HFF-Myc (cell line): ENCODE measurements at regions not wholly inside any gene's neighbourhood (a gene's known extent, or its start where the extent isn't known, plus 50 kb on each side); places are given as distances from the start of the nearest gene placed in this dataset.

ENCODE experiments used
- DNase-seq: peaks from one replicate; pipeline ENCODE4 v3.0.0-alpha.2; 2011; ENCODE audit warnings: low read depth; ENCODE audit errors: extremely low read depth
- H3K4me3 ChIP-seq: replicated peaks from 2 replicates; pipeline ENCODE4 v1.5.1; 2011; ENCODE audit warnings: low read depth, mild to moderate bottlenecking, control low read depth, low read length
- TF ChIP-seq, protein P1 (sequence below): IDR thresholded peaks from 2 replicates; pipeline ENCODE4 v1.5.1; 2012; ENCODE audit warnings: mild to moderate bottlenecking, low read depth, low read length, control low read depth; ENCODE audit errors: missing control alignments

DNA sequence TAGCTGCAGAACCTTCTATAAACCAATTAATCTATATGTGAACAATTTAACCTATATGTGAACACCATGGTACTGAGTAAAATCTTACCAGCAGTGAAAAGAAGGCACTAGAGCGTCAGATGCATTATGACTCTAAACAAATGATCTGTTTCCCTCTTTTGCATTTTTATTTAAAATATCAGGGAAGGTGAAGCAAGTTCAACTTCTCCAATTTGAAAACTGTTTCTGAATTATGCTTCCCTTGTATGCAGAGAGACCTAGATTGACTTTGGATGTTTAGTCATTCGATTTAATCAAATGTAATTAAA, 80.9 kb downstream of the DAD1 start:
- DNase-seq = no peak
- TF ChIP-seq, protein P1, sequence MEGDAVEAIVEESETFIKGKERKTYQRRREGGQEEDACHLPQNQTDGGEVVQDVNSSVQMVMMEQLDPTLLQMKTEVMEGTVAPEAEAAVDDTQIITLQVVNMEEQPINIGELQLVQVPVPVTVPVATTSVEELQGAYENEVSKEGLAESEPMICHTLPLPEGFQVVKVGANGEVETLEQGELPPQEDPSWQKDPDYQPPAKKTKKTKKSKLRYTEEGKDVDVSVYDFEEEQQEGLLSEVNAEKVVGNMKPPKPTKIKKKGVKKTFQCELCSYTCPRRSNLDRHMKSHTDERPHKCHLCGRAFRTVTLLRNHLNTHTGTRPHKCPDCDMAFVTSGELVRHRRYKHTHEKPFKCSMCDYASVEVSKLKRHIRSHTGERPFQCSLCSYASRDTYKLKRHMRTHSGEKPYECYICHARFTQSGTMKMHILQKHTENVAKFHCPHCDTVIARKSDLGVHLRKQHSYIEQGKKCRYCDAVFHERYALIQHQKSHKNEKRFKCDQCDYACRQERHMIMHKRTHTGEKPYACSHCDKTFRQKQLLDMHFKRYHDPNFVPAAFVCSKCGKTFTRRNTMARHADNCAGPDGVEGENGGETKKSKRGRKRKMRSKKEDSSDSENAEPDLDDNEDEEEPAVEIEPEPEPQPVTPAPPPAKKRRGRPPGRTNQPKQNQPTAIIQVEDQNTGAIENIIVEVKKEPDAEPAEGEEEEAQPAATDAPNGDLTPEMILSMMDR = no peak
- no peak overlapping the region for H3K4me3 ChIP-seq

DNA sequence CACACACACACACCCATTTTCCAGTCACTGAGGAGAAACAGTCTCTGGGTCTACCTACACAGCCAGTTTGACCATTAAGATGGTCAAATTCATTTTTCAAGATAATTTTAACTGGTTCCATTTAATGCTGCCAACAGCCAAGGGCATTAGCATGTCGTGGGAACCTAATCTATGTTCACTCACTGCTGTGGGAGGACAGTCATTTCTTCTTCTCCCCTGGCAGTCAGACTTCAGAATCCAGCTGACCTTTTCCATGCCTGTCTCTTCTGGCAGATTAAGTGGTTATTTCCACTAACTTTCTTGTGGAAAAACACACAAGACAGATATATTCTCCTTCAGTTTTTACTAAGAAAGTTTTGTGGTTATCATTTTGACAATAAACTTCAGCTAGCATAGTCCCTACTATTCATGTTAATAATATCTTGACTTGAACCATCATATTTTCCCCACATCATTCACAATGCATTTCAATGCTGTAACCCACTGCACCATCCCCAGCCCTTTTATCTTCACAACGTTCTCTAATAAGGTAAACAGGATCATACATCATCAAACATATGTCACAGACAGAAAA, 82.2 kb downstream of the DAD1 start:
- TF ChIP-seq, protein P1 = no peak
- no peak overlapping the region for H3K4me3 ChIP-seq
- DNase-seq = no peak

DNA sequence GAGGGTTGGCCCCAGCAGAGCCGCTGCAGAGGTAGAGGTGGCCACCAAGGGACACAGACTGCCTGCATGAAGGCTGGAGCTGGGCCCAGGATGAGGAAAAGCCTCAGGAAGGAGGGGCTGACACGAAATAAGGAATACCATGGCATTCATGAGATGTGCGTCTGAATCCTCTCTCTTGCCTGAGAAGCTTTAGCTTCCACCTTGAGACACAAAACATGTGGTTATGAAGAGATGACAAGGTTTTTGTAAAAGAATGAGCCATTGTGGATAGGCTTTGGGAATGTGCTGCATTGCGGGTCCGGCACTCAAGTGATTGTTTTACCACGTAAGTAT, 82.7 kb downstream of the DAD1 start:
- TF ChIP-seq, protein P1 = no peak
- DNase-seq = no peak
- H3K4me3 ChIP-seq = no peak overlapping the region

DNA sequence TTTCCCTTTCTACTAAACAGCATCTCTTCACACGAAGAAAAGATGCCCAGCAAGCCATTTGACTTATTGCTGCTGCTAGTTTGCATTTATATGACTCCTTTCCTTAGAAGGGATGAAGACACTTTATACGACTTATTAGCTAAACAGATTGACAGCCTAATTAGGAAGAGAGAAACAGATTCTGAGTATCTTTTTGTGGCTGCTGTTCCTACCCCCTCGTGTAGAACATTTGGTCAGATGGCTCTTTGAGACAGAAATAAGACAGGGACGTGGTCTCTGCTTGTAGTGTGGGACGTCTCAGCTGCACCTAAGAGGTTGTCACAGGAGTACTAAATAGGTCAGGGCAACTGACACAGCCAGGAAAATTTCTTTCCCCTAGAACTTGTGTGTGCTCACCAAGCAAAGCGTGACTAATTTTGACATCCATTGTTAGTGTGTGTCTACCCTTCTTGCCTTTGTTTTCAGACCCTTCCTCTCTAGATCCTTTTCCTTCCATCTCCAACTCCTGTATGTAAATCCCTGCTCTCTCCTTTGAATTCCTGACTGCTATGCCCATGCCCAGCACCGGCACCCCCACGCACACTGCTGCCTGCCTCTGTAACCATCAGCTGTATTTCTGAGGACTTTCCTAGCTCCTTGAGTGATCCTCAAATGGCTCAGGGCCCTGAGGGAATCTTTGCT, 83.2 kb downstream of the DAD1 start:
- TF ChIP-seq, protein P1 = no peak
- no peak overlapping the region for H3K4me3 ChIP-seq
- no peak for DNase-seq

DNA sequence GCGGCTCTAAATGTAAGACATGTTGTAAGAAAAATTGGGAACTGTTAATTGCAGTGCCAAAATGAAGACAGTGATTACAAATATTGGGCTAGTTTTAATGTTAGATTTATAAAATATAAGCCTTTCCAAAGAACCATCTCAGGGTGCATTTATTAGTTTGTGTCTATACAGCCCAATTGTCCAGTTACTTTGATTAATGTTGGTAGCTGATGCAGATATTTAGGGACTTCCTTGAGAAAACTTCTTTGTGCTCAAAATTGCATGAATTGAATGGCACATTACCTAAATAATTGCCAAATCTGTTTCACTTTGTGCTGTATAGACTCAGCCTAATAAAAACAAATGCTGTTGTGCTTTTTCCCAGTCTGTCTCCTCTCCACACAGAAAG, 83.7 kb downstream of the DAD1 start:
- TF ChIP-seq, protein P1 = no peak
- no peak for DNase-seq
- no peak overlapping the region for H3K4me3 ChIP-seq

DNA sequence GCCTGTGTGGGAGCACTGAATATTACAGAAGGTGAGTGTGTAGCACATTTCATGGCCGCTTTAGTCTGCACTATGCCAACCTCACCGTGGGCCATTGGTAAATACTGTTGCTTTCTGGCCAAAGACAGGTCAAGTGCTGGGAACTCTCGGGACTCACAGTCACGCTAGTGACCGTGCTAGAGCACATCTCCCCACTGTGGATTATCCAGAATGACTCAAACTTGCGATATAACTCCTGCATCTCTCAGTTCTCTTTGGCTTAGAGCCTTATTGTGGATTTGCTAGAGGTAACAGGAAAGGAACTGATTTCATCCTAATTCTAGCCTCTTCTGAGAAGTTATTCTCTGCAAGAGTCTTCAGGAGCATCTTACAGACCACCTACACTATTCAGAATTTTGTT, 86.5 kb downstream of the DAD1 start:
- no peak for DNase-seq
- TF ChIP-seq, protein P1 = no peak

DNA sequence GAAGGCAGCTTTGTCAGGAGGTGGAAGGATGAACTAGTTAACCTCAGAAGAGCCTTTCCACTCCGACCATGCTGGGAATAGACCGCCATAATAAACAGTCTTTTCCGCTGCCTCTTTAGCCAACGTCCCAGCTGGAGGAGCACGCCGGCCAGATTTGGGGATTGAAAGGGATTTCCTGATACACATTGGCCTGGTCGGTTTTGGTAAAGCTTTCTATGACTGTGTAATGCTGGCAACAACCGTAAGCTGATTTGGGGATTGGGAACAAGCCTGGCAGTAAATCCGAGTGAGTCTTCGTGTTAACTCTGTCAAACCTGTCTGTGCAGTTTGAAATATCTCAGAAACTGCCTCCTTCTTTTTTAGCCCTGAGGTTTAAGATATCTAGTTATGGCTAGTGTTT, 87.0 kb downstream of the DAD1 start:
- DNase-seq = no peak
- no peak overlapping the region for H3K4me3 ChIP-seq
- TF ChIP-seq, protein P1 = no peak

More for the DNA sequence above, 86.5 kb downstream of the DAD1 start:
- no peak overlapping the region for H3K4me3 ChIP-seq
